ENCODE measurements at regions not wholly inside any gene's neighbourhood (a gene's known extent, or its start where the extent isn't known, plus 50 kb on each side); places are given as distances from the start of the nearest gene placed in this dataset.

DNA sequence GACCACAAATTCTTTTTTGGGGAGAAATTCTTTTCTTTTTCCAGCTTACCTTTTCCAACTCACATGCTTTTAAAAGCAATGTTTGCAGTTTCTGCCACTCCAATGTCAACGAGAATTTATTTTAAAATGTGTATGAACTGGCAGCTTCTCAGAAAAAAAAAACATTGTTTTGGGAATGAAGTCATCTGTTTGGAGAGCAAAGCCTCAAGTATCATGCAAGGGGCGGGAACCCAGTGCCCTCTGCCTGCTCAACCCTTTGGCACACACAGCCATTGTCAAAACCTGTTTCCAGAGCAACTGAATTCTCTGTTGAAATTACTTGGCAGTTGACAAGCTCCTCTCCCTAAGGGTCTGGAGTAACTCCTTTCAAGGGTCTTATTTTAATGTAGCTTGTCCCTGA, 128.5 kb downstream of the QPCT start:
- TF ChIP-seq CTCF (IDR thresholded peaks at IDR 0.05) = no peak
- TF ChIP-seq ATF2 (CRISPR knock-in tag; IDR thresholded peaks at IDR 0.05; ENCODE audit: borderline replicate concordance, low read depth) = no peak
- no peak for TF ChIP-seq MXD4 (CRISPR knock-in tag; IDR thresholded peaks at IDR 0.05; ENCODE audit: borderline replicate concordance)
- TF ChIP-seq USF1 (CRISPR knock-in tag; IDR thresholded peaks at IDR 0.05) = no peak
- TF ChIP-seq JUN (CRISPR knock-in tag; IDR thresholded peaks at IDR 0.05) = no peak
- no peak for TF ChIP-seq GRHL2 (CRISPR knock-in tag; IDR thresholded peaks at IDR 0.05; ENCODE audit: insufficient replicate concordance, severe bottlenecking)

Data from WTC11 (cell line).